ENCODE measurements at regions not wholly inside any gene's neighbourhood (a gene's known extent, or its start where the extent isn't known, plus 50 kb on each side); places are given as distances from the start of the nearest gene placed in this dataset.

DNA sequence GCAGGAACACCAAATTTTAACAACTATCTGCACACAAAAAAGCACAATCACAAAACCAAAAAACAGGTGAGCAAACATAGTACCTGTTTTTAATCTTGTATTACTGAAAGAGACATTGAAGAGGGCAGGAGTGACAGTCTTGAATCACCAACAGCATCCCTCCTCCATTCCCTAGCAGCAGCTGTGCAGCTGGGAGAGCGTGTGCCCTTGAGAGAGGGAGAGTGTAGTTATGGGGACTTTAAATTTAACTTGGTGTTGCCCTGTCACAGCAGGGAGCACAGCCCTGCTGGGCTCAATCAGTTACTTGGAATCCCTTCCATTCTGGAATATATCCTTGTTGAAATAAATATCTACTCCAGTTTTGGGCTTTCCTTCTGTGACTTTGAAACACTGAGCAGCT lies 1938.7 kb upstream of the NUDT12 start:
- TF ChIP-seq GATA2 (IDR thresholded peaks at IDR 0.05; ENCODE audit: low read depth, low read length) (no peak), GATA3 (IDR thresholded peaks at IDR 0.05; ENCODE audit: low read depth, low read length) (no peak)

- TF ChIP-seq GATA2 (IDR thresholded peaks at IDR 0.05; ENCODE audit: low read depth, low read length) (no peak), GATA3 (IDR thresholded peaks at IDR 0.05; ENCODE audit: low read depth, low read length) (no peak)
Observed at GRCh38 chr5:105475401-105475800, 1912.8 kb upstream of the NUDT12 start.

DNA sequence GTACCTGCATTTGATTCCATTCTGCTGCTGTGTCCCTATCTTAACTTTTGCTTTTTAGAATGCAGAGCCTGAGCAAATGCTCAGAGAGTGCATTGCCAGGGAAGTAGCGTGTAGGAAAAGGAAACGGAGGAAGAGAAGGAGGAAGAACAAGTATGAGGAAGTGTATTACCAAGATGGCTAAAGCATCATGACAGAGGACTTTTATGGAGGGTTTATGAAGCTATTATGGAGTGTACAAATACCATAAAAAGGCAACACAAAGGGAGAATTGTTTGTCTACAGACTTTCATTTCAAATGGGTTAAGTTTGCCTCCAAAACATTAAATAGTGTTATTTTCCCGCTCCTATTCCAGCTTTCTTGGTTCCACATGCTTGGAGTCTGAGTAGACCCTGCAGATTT lies 1899.8 kb upstream of the NUDT12 start:
- TF ChIP-seq GATA2 (IDR thresholded peaks at IDR 0.05; ENCODE audit: low read depth, low read length) (no peak), GATA3 (IDR thresholded peaks at IDR 0.05; ENCODE audit: low read depth, low read length) (no peak)

GRCh38 chr5:105460721-105461120 lies 1898.1 kb upstream of the NUDT12 start:
- no peak for TF ChIP-seq GATA3 (IDR thresholded peaks at IDR 0.05; ENCODE audit: low read depth, low read length)
- no peak for TF ChIP-seq GATA2 (IDR thresholded peaks at IDR 0.05; ENCODE audit: low read depth, low read length)

DNA sequence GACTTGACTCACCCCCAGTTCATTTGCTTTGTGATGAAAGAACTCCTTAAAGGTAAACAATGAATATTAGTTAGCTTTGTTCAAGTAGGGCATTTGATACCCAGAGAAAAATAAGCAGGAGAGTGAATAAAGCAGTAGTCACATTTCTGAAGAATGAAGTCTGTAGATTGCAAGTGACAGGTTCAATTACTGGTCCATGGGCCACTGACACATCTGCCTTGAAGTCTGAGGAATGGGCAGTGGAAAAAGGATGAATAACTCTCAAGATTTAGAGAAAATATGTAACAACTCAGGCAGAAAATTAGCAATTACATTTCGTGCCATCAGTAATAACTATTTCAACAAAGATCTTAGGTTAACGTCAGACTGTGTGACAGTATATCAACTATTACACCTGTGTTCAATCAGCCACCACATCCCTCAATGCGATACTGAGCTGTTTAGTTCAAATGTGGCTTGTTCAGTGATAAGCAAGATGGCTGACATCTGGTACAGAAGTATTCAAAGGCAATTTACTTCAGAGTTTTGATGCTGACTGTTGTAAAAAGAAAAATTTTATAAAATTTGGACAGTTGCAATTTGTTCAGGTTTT lies 1890.7 kb upstream of the NUDT12 start:
- TF ChIP-seq GATA3 (IDR thresholded peaks at IDR 0.05; ENCODE audit: low read depth, low read length) (no peak), GATA2 (IDR thresholded peaks at IDR 0.05; ENCODE audit: low read depth, low read length) (no peak)

- TF ChIP-seq GATA2 (IDR thresholded peaks at IDR 0.05; ENCODE audit: low read depth, low read length) (no peak), GATA3 (IDR thresholded peaks at IDR 0.05; ENCODE audit: low read depth, low read length) (no peak)
Observed at GRCh38 chr5:105448271-105448670, 1885.7 kb upstream of the NUDT12 start.

DNA sequence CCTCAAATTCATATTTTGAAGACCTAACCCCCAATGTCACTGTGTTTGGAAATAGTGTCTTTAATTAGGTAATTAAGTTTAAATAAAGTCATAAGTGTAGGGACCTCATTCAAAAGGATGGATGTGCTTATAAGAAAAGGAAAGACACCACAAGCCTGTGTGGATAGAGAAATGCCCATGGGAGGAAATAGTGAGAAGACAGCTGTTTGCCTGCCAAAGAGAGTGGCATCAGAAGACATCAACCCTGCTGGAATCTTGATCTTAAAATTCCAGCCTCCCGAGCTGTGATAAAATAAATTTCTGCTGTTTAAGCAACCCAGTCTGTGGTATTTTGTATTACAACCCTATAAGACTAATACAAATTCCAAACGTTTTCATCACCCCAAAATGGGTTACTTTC lies 1867.9 kb upstream of the NUDT12 start:
- no peak for TF ChIP-seq GATA3 (IDR thresholded peaks at IDR 0.05; ENCODE audit: low read depth, low read length)
- no peak for TF ChIP-seq GATA2 (IDR thresholded peaks at IDR 0.05; ENCODE audit: low read depth, low read length)

- TF ChIP-seq GATA2 (IDR thresholded peaks at IDR 0.05; ENCODE audit: low read depth, low read length) (no peak), GATA3 (IDR thresholded peaks at IDR 0.05; ENCODE audit: low read depth, low read length) (no peak)
Observed at GRCh38 chr5:105428451-105429380, 1866.1 kb upstream of the NUDT12 start.

- TF ChIP-seq GATA3 (IDR thresholded peaks at IDR 0.05; ENCODE audit: low read depth, low read length): no peak
- no peak for TF ChIP-seq GATA2 (IDR thresholded peaks at IDR 0.05; ENCODE audit: low read depth, low read length)
Observed at GRCh38 chr5:105414067-105414466, 1851.5 kb upstream of the NUDT12 start.

DNA sequence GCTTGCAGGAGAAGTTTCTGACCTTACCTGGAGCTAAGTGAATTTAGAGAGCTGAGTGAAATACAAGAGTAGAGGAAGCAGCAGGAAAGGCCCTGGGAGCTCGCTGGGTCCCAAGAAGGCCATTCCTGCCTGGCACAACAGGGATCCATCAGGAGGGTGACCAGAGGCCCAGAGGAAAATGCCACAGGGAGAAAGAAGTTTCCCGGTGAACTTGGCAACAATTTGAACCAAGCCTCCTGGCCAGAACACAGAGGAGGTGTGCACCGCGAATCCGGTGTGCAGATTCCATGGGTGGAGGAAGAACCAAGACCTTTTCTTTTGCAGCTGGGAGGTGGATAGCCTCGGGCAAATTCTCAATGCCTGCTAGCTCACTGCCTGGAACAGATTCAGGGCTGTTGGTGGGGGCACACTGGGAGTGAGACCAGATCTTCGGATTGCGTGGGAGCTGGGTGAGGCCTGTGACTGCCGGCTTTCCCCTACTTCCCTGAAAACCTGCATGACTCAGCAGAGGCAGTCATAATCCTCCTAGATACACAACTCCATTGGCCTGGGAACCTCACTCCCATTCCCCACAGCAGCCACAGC lies 1850.9 kb upstream of the NUDT12 start:
- TF ChIP-seq GATA3 (IDR thresholded peaks at IDR 0.05; ENCODE audit: low read depth, low read length) (no peak), GATA2 (IDR thresholded peaks at IDR 0.05; ENCODE audit: low read depth, low read length) (no peak)

- no peak for TF ChIP-seq GATA2 (IDR thresholded peaks at IDR 0.05; ENCODE audit: low read depth, low read length)
- no peak for TF ChIP-seq GATA3 (IDR thresholded peaks at IDR 0.05; ENCODE audit: low read depth, low read length)
Observed at GRCh38 chr5:105409695-105410094, 1847.1 kb upstream of the NUDT12 start.

DNA sequence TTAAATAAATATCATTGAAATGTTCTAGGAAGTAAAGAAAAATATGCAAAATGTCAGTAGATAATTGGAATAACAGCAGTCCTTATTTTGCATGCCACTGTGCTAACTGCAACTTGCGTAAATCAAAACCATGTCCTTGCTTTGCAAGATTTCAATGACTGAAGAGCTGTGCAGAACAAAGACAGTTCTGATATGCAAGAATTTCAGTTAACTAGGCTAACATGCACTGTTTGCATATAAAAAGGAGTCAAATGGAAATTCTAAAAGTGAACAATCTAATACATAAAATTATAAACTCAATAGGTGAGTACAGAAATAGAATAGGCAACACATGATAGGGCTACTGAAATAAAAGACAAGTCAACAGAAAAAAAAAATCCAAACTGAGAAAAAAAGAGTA lies 1844.6 kb upstream of the NUDT12 start:
- TF ChIP-seq GATA3 (IDR thresholded peaks at IDR 0.05; ENCODE audit: low read depth, low read length) (no peak), GATA2 (IDR thresholded peaks at IDR 0.05; ENCODE audit: low read depth, low read length) (no peak)

- no peak for TF ChIP-seq GATA2 (IDR thresholded peaks at IDR 0.05; ENCODE audit: low read depth, low read length)
- no peak for TF ChIP-seq GATA3 (IDR thresholded peaks at IDR 0.05; ENCODE audit: low read depth, low read length)
Observed at GRCh38 chr5:105397749-105398148, 1835.2 kb upstream of the NUDT12 start.

GRCh38 chr5:105392710-105393149 lies 1830.1 kb upstream of the NUDT12 start:
- TF ChIP-seq GATA2 (IDR thresholded peaks at IDR 0.05; ENCODE audit: low read depth, low read length) (no peak), GATA3 (IDR thresholded peaks at IDR 0.05; ENCODE audit: low read depth, low read length) (no peak)
